WTC11 (cell line): ENCODE measurements at regions not wholly inside any gene's neighbourhood (a gene's known extent, or its start where the extent isn't known, plus 50 kb on each side); places are given as distances from the start of the nearest gene placed in this dataset.

Experiments used
- ATAC-seq: fragments of 200-7000 bp; cut with Tn5 transposase; 2 replicates; pipeline ENCODE4 v1.10.0; 2021; ENCODE audit warnings: mild to moderate bottlenecking, moderate library complexity
- CTCF ChIA-PET: fragments of 300-600 bp; sonication (Branson Sonifier 250); formaldehyde crosslinking; loops from one replicate; lab custom pipeline; 2021; ENCODE audit warnings: antibody characterized with exemption; lab: Charles Lee
- POLR2A ChIA-PET: fragments of 350-600 bp; sonication (Branson Sonifier 250); formaldehyde crosslinking; loops from one replicate; lab custom pipeline; 2021; ENCODE audit warnings: antibody characterized with exemption; lab: Charles Lee
- DNase-seq: peaks from one replicate; pipeline ENCODE4 v3.0.0; 2021; ENCODE audit warnings: low spot score
- H3K27ac Mint-ChIP-seq: 2 replicates; pipeline ENCODE4 v1.8.0; 2021; ENCODE audit warnings: mixed read lengths
- H3K27me3 Mint-ChIP-seq: 2 replicates; pipeline ENCODE4 v1.8.0; 2021; ENCODE audit warnings: low read depth, mild to moderate bottlenecking, moderate library complexity, mixed read lengths
- H3K36me3 Mint-ChIP-seq: 2 replicates; pipeline ENCODE4 v1.8.0; 2021; ENCODE audit warnings: mixed read lengths
- H3K4me1 Mint-ChIP-seq: 2 replicates; pipeline ENCODE4 v1.8.0; 2022; ENCODE audit warnings: mixed read lengths
- H3K4me3 Mint-ChIP-seq: 2 replicates; pipeline ENCODE4 v1.8.0; 2021; ENCODE audit warnings: mild to moderate bottlenecking, moderate library complexity, mixed read lengths
- H3K9me3 Mint-ChIP-seq: 2 replicates; pipeline ENCODE4 v1.8.0; 2021; ENCODE audit warnings: mixed read lengths
- PRRX2 ChIP-seq: fragments of 250-450 bp; sonication (Bioruptor Pico); IDR thresholded peaks from 2 replicates; pipeline ENCODE4 v1.8.0; 2021; ENCODE audit warnings: mild to moderate bottlenecking
- TP53 ChIP-seq: sonication (generic); formaldehyde crosslinking; IDR thresholded peaks from 2 replicates; pipeline ENCODE4 v1.8.1; 2023; ENCODE audit warnings: mild to moderate bottlenecking, missing genetic modification reagents
- ZBTB21 ChIP-seq: sonication (generic); formaldehyde crosslinking; IDR thresholded peaks from 2 replicates; pipeline ENCODE4 v1.8.1; 2023; ENCODE audit warnings: mild to moderate bottlenecking, missing genetic modification reagents, borderline replicate concordance
- ZNF121 ChIP-seq: sonication (generic); formaldehyde crosslinking; IDR thresholded peaks from 2 replicates; pipeline ENCODE4 v1.8.0; 2023; ENCODE audit warnings: missing genetic modification reagents
- TF ChIP-seq, protein P1 (sequence below): fragments of 250-450 bp; sonication (Bioruptor Pico); conservative IDR thresholded peaks from 2 replicates; pipeline ENCODE4 v1.9.0; 2021; ENCODE audit warnings: mild to moderate bottlenecking
- TF ChIP-seq, protein P2 (sequence below): sonication (generic); formaldehyde crosslinking; IDR thresholded peaks from 2 replicates; pipeline ENCODE4 v1.8.1; 2023; ENCODE audit warnings: mild to moderate bottlenecking, moderate library complexity, missing genetic modification reagents
- TF ChIP-seq, protein P3 (sequence below): sonication (generic); formaldehyde crosslinking; IDR thresholded peaks from 2 replicates; pipeline ENCODE4 v1.8.1; 2023; ENCODE audit warnings: mild to moderate bottlenecking, missing genetic modification reagents, moderate library complexity
- TF ChIP-seq, protein P4 (sequence below): fragments of 200-600 bp; IDR thresholded peaks from 2 replicates; pipeline ENCODE4 v1.8.0; 2022; ENCODE audit warnings: antibody characterized with exemption
- TF ChIP-seq, protein P5 (sequence below): fragments of 250-450 bp; sonication (Bioruptor Pico); IDR thresholded peaks from 2 replicates; pipeline ENCODE4 v1.9.0; 2021; ENCODE audit warnings: mild to moderate bottlenecking, borderline replicate concordance
- TF ChIP-seq, protein P6 (sequence below): sonication (generic); formaldehyde crosslinking; IDR thresholded peaks from 2 replicates; pipeline ENCODE4 v1.8.0; 2023; ENCODE audit warnings: missing genetic modification reagents
- TF ChIP-seq, protein P7 (sequence below): sonication (generic); formaldehyde crosslinking; IDR thresholded peaks from 2 replicates; pipeline ENCODE4 v1.8.1; 2022; ENCODE audit warnings: low read depth, missing genetic modification reagents, borderline replicate concordance
- TF ChIP-seq, protein P8 (sequence below): sonication (generic); formaldehyde crosslinking; IDR thresholded peaks from 2 replicates; pipeline ENCODE4 v1.8.1; 2023; ENCODE audit warnings: mild to moderate bottlenecking, missing genetic modification reagents

DNA sequence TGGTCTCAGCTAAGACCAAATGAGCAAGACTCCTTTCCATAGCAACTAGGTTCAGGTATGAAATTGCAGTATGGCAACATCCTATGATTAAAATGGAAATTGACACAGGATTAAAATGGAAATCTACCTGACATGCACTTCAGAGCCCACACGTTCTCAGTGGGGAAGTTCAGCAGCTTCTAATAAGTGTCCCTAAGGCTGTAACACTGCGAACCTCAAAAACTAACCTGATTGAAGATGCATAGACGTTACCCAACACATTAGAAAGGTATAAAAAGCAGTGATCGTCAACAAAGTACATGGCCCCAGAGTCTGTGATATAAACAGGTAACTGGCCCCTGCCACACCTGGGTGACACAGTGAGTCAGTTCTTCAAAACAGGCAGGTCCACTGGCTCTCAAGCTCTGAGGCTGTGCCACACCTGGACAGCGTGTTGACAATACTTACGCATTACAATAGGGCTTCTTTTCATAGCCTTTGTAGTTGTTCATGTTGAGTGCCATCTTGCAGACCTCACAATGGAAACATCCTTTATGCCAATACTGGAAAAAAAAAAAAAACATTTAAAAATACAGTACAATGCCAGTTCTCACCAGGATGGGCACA lies 274.9 kb upstream of the NEBL start (continued):
- TF ChIP-seq, protein P1, sequence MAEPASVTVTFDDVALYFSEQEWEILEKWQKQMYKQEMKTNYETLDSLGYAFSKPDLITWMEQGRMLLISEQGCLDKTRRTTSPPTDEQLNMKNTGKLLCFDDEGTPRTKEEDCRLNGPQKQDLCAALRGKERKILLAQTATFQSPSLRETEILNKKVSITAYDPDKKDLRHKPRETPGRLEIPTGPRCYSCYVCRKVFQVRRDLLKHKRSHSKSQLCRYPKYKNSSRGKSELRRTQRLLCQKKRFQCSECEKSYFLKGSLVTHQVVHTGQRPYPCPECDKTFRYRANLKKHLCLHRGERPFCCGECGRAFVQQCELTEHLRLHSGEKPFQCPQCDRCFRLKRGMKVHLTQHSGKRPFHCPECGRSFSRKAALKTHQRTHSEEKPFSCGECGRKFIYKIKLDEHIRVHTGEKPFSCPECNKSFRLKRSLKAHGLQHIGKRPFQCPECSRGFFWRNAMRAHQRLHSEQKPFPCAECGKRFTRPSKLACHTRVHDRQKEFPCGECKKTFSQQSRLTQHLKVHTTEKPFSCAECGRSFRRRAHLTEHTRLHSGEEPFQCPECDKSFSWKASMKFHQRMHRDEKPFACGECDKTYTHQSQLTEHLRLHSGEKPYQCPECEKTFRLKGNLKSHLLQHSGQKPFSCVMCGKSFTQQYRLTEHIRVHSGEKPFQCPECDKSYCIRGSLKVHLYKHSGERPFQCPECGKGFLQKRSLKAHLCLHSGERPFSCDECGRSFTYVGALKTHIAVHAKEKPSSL: no peak
- TF ChIP-seq ZNF121 (CRISPR knock-in tag) (no peak), ZBTB21 (no peak)
- TF ChIP-seq, protein P2, sequence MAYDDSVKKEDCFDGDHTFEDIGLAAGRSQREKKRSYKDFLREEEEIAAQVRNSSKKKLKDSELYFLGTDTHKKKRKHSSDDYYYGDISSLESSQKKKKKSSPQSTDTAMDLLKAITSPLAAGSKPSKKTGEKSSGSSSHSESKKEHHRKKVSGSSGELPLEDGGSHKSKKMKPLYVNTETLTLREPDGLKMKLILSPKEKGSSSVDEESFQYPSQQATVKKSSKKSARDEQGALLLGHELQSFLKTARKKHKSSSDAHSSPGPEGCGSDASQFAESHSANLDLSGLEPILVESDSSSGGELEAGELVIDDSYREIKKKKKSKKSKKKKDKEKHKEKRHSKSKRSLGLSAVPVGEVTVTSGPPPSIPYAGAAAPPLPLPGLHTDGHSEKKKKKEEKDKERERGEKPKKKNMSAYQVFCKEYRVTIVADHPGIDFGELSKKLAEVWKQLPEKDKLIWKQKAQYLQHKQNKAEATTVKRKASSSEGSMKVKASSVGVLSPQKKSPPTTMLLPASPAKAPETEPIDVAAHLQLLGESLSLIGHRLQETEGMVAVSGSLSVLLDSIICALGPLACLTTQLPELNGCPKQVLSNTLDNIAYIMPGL (CRISPR knock-in tag): no peak
- TF ChIP-seq, protein P3, sequence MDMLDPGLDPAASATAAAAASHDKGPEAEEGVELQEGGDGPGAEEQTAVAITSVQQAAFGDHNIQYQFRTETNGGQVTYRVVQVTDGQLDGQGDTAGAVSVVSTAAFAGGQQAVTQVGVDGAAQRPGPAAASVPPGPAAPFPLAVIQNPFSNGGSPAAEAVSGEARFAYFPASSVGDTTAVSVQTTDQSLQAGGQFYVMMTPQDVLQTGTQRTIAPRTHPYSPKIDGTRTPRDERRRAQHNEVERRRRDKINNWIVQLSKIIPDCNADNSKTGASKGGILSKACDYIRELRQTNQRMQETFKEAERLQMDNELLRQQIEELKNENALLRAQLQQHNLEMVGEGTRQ (CRISPR knock-in tag): no peak
- TF ChIP-seq, all 79 proteins: peak for 0

DNA sequence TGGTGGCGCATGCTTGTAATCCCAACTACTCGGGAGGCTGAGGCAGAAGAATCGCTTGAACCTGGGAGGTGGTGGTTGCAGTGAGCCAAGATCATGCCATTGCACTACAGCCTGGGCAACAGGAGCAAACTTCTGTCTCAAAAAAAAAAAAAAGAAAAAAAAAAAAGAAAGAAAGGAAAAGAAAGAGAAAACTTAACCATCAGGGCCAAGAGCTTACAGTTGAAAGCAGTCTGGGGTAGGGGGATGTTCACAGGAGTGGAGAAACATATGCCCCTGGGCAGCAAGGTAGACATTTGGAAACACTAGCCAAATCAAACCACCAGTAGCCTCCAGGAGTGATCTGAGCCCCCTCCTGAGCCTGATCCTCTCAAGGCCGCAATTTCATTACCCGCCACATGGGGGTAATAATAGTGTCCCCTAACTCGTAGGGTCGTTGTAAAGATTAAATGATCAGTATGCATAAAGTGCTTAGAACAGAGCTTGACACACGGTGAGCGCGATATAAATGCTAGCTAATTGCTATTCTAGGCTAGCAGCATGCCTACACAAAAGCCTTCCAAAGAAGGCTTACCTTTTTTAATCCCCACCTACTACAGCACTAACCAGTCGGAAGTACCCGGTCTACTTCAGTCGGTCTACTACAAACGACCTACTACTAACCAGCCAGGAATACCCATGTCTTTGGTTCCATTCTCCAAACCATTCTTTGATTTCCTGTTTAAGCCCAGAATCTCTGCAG lies 274.3 kb upstream of the NEBL start:
- peak; percentile 52 for DNase-seq
- POLR2A ChIA-PET: no interaction called here
- Mint-ChIP-seq H3K4me3 (0 out of 2 replicates have a peak overlapping the region, but pooled peaks have one; percentile 2), H3K27me3 (peaks cover 41% of the 10 kb centered on the region), H3K36me3 (peaks cover 3% of the 10 kb centered on the region; the same call in 1 of the 2 replicates), H3K27ac (no peak overlapping the region), H3K9me3 (peaks cover 2% of the 10 kb centered on the region; the same call in 1 of the 2 replicates)
- ATAC-seq: peak; percentile 35; the same call in 1 of the 2 replicates
- CTCF ChIA-PET: interaction anchor here (0.6 to 1.7 kb wide), 7 partner anchors 12 to 1306 kb away, joined by 3 to 5 read pairs (median 4); no protein-coding TSS in a partner anchor
- no peak for TF ChIP-seq TP53 (CRISPR knock-in tag)
- TF ChIP-seq, protein P4, sequence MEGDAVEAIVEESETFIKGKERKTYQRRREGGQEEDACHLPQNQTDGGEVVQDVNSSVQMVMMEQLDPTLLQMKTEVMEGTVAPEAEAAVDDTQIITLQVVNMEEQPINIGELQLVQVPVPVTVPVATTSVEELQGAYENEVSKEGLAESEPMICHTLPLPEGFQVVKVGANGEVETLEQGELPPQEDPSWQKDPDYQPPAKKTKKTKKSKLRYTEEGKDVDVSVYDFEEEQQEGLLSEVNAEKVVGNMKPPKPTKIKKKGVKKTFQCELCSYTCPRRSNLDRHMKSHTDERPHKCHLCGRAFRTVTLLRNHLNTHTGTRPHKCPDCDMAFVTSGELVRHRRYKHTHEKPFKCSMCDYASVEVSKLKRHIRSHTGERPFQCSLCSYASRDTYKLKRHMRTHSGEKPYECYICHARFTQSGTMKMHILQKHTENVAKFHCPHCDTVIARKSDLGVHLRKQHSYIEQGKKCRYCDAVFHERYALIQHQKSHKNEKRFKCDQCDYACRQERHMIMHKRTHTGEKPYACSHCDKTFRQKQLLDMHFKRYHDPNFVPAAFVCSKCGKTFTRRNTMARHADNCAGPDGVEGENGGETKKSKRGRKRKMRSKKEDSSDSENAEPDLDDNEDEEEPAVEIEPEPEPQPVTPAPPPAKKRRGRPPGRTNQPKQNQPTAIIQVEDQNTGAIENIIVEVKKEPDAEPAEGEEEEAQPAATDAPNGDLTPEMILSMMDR: peak; percentile 51
- no peak for TF ChIP-seq PRRX2 (CRISPR knock-in tag)
- TF ChIP-seq, protein P5, sequence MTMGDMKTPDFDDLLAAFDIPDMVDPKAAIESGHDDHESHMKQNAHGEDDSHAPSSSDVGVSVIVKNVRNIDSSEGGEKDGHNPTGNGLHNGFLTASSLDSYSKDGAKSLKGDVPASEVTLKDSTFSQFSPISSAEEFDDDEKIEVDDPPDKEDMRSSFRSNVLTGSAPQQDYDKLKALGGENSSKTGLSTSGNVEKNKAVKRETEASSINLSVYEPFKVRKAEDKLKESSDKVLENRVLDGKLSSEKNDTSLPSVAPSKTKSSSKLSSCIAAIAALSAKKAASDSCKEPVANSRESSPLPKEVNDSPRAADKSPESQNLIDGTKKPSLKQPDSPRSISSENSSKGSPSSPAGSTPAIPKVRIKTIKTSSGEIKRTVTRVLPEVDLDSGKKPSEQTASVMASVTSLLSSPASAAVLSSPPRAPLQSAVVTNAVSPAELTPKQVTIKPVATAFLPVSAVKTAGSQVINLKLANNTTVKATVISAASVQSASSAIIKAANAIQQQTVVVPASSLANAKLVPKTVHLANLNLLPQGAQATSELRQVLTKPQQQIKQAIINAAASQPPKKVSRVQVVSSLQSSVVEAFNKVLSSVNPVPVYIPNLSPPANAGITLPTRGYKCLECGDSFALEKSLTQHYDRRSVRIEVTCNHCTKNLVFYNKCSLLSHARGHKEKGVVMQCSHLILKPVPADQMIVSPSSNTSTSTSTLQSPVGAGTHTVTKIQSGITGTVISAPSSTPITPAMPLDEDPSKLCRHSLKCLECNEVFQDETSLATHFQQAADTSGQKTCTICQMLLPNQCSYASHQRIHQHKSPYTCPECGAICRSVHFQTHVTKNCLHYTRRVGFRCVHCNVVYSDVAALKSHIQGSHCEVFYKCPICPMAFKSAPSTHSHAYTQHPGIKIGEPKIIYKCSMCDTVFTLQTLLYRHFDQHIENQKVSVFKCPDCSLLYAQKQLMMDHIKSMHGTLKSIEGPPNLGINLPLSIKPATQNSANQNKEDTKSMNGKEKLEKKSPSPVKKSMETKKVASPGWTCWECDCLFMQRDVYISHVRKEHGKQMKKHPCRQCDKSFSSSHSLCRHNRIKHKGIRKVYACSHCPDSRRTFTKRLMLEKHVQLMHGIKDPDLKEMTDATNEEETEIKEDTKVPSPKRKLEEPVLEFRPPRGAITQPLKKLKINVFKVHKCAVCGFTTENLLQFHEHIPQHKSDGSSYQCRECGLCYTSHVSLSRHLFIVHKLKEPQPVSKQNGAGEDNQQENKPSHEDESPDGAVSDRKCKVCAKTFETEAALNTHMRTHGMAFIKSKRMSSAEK (CRISPR knock-in tag): no peak
- TF ChIP-seq, all 79 proteins: peak for 1
- peaks cover 39% of the 10 kb centered on the region for H3K4me1 Mint-ChIP-seq

DNA sequence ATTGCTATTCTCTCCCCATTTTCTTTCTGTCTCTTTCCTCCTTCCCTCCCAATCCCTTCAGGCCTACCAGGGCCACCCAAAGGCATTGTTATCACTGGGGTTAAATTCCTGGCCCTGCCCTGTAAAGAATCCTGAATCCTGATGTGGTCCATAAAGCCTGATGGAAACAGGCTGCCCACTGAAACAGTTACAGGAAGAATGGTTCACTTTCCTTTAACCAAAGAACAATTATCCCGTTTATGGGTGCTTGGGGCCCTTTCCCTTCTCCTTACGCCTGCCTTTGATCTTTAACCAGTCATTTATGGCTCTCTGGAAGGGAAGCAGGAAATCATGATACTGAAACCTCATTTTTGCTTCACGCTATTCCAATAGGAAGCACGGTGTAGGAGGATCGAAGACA lies 273.1 kb upstream of the NEBL start:
- POLR2A ChIA-PET: no interaction called here
- Mint-ChIP-seq H3K4me1 (peaks cover 29% of the 10 kb centered on the region), H3K9me3 (peaks cover 4% of the 10 kb centered on the region; the same call in 1 of the 2 replicates), H3K36me3 (peaks cover 3% of the 10 kb centered on the region; the same call in 1 of the 2 replicates), H3K27ac (no peak overlapping the region), H3K4me3 (no peak overlapping the region), H3K27me3 (peaks cover 30% of the 10 kb centered on the region)
- DNase-seq (no peak), ATAC-seq (no peak)
- CTCF ChIA-PET: no interaction called here
- TF ChIP-seq, protein P6, sequence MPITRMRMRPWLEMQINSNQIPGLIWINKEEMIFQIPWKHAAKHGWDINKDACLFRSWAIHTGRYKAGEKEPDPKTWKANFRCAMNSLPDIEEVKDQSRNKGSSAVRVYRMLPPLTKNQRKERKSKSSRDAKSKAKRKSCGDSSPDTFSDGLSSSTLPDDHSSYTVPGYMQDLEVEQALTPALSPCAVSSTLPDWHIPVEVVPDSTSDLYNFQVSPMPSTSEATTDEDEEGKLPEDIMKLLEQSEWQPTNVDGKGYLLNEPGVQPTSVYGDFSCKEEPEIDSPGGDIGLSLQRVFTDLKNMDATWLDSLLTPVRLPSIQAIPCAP (CRISPR knock-in tag): no peak
- TF ChIP-seq, protein P7, sequence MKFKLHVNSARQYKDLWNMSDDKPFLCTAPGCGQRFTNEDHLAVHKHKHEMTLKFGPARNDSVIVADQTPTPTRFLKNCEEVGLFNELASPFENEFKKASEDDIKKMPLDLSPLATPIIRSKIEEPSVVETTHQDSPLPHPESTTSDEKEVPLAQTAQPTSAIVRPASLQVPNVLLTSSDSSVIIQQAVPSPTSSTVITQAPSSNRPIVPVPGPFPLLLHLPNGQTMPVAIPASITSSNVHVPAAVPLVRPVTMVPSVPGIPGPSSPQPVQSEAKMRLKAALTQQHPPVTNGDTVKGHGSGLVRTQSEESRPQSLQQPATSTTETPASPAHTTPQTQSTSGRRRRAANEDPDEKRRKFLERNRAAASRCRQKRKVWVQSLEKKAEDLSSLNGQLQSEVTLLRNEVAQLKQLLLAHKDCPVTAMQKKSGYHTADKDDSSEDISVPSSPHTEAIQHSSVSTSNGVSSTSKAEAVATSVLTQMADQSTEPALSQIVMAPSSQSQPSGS (CRISPR knock-in tag): no peak
- TF ChIP-seq, protein P8, sequence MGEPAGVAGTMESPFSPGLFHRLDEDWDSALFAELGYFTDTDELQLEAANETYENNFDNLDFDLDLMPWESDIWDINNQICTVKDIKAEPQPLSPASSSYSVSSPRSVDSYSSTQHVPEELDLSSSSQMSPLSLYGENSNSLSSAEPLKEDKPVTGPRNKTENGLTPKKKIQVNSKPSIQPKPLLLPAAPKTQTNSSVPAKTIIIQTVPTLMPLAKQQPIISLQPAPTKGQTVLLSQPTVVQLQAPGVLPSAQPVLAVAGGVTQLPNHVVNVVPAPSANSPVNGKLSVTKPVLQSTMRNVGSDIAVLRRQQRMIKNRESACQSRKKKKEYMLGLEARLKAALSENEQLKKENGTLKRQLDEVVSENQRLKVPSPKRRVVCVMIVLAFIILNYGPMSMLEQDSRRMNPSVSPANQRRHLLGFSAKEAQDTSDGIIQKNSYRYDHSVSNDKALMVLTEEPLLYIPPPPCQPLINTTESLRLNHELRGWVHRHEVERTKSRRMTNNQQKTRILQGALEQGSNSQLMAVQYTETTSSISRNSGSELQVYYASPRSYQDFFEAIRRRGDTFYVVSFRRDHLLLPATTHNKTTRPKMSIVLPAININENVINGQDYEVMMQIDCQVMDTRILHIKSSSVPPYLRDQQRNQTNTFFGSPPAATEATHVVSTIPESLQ (CRISPR knock-in tag): no peak
